Endothelial cell of umbilical vein (primary cell): ENCODE measurements at regions not wholly inside any gene's neighbourhood (a gene's known extent, or its start where the extent isn't known, plus 50 kb on each side); places are given as distances from the start of the nearest gene placed in this dataset.
A peak's percentile ranks its signal among the peaks of the same experiment; 100 is the strongest.

ENCODE experiments used
- BruUV-seq: library from RNA; stranded (reverse); fragments of 400-500 nt; replicated peaks from 2 replicates; lab custom pipeline; 2021; lab: Mats Ljungman, UMichigan
- CTCF ChIA-PET: fragments of 300-600, 350-600 bp; sonication (Branson Sonifier 250); formaldehyde crosslinking; loops from one replicate; lab custom pipeline; 2021; ENCODE audit warnings: antibody characterized with exemption, inconsistent platforms; lab: Charles Lee
- POLR2A ChIA-PET: fragments of 300-600, 350-600 bp; sonication (Branson Sonifier 250); formaldehyde crosslinking; loops from one replicate; lab custom pipeline; 2021; ENCODE audit warnings: antibody characterized with exemption, inconsistent platforms; lab: Charles Lee
- DNase-seq: peaks from one replicate; pipeline ENCODE4 v3.0.0-alpha.2; 2011; ENCODE audit warnings: low read depth, low spot score
- FAIRE-seq: peaks from 2 replicates; lab custom pipeline; 2011; peaks lifted over from hg19 to GRCh38; lab: Jason Lieb, UNC
- H2AFZ ChIP-seq: 2 replicates; pipeline ENCODE4 v1.6.0; 2012; ENCODE audit warnings: low read depth, low read length, control low read depth, inconsistent platforms
- H3K27ac ChIP-seq: 2 replicates; pipeline ENCODE4 v1.5.1; 2011; ENCODE audit warnings: low read depth, mild to moderate bottlenecking, control low read depth, low read length, moderate library complexity; ENCODE audit not compliant: insufficient read depth
- H3K27me3 ChIP-seq, 2 experiments: 2 replicates each; pipeline versions ENCODE4 v1.6.0 to v1.6.1; 2011; ENCODE audit warnings: low read length in 2 of 2, mixed read lengths in 1 of 2; ENCODE audit not compliant: control insufficient read depth in 2 of 2, insufficient read depth in 2 of 2
- H3K36me3 ChIP-seq, 2 experiments: 2 replicates in 1 of 2; 3 replicates in 1 of 2; pipeline ENCODE4 v1.5.1; 2011; ENCODE audit warnings: low read length in 2 of 2, mild to moderate bottlenecking in 1 of 2, moderate library complexity in 1 of 2; ENCODE audit not compliant: control insufficient read depth in 2 of 2, insufficient read depth in 2 of 2; ENCODE audit errors: extremely low read depth in 1 of 2
- H3K4me1 ChIP-seq: 3 replicates; pipeline ENCODE4 v1.5.1; 2011; ENCODE audit warnings: mild to moderate bottlenecking, low read length; ENCODE audit not compliant: control insufficient read depth, insufficient read depth; ENCODE audit errors: extremely low read depth
- H3K4me2 ChIP-seq: 2 replicates; pipeline ENCODE4 v1.6.1; 2011; ENCODE audit warnings: low read length, control low read depth, mixed read lengths; ENCODE audit not compliant: insufficient read depth
- H3K4me3 ChIP-seq, 3 experiments: fragments of 200-600 bp in 1 of 3; sonication (generic), shearing (Covaris generic) in 1 of 3; replicated peaks in 1 of 3; 2 replicates each; pipeline ENCODE4 v1.5.1; 2011 to 2016; ENCODE audit warnings: control low read depth in 3 of 3, low read length in 3 of 3, mild to moderate bottlenecking in 2 of 3, inconsistent platforms in 1 of 3, low read depth in 1 of 3, moderate library complexity in 1 of 3; ENCODE audit not compliant: insufficient read depth in 1 of 3
- H3K79me2 ChIP-seq: 2 replicates; pipeline ENCODE4 v1.6.0; 2012; ENCODE audit warnings: low read length, inconsistent platforms; ENCODE audit not compliant: control insufficient read depth, insufficient read depth
- H3K9ac ChIP-seq: replicated peaks from 2 replicates; pipeline ENCODE3; 2011; ENCODE audit warnings: low read length, control low read depth; ENCODE audit not compliant: insufficient read depth; ENCODE audit errors: extremely low read depth
- H3K9me1 ChIP-seq: replicated peaks from 3 replicates; pipeline ENCODE4 v1.6.0; 2011; ENCODE audit warnings: mild to moderate bottlenecking, low read length; ENCODE audit not compliant: control insufficient read depth, insufficient read depth; ENCODE audit errors: extremely low read depth
- H3K9me3 ChIP-seq: replicated peaks from 2 replicates; pipeline ENCODE4 v1.5.1; 2012; ENCODE audit warnings: low read length, inconsistent platforms; ENCODE audit not compliant: control insufficient read depth, insufficient read depth
- H4K20me1 ChIP-seq: replicated peaks from 2 replicates; pipeline ENCODE3; 2011; ENCODE audit warnings: mild to moderate bottlenecking, low read length; ENCODE audit not compliant: control insufficient read depth, insufficient read depth; ENCODE audit errors: extremely low read depth
- EZH2 ChIP-seq: IDR thresholded peaks from 2 replicates; pipeline ENCODE4 v1.6.1; 2012; ENCODE audit warnings: borderline replicate concordance, low read depth, mild to moderate bottlenecking, moderate library complexity, low read length, inconsistent platforms; ENCODE audit not compliant: severe bottlenecking
- FOS ChIP-seq: IDR thresholded peaks from 2 replicates; pipeline ENCODE4 v1.6.1; 2011; ENCODE audit warnings: mild to moderate bottlenecking, low read length, moderate library complexity, borderline replicate concordance; ENCODE audit not compliant: insufficient read depth
- GATA2 ChIP-seq: IDR thresholded peaks from 2 replicates; pipeline ENCODE4 v1.7.0; 2011; ENCODE audit warnings: low read depth, mild to moderate bottlenecking, moderate library complexity, mixed read lengths, low read length; ENCODE audit not compliant: insufficient read length, insufficient read depth
- JUN ChIP-seq: IDR thresholded peaks from 2 replicates; pipeline ENCODE4 v1.6.1; 2011; ENCODE audit warnings: borderline replicate concordance, low read depth; ENCODE audit not compliant: insufficient read length, insufficient read depth
- MYC ChIP-seq: IDR thresholded peaks from one replicate; pipeline ENCODE4 v1.6.1; 2011; ENCODE audit warnings: mild to moderate bottlenecking, low read depth, low read length
- POLR2A ChIP-seq: IDR thresholded peaks from 2 replicates; pipeline ENCODE4 v1.6.1; 2012; ENCODE audit warnings: low read depth, mild to moderate bottlenecking, control low read depth, low read length
- POLR2AphosphoS5 ChIP-seq: IDR thresholded peaks from 2 replicates; pipeline ENCODE4 v1.6.1; 2012; ENCODE audit warnings: low read depth, mild to moderate bottlenecking, control low read depth, low read length, moderate library complexity; ENCODE audit not compliant: insufficient read depth
- dilution Hi-C: fragments of 300-500 bp; cut with MboI; formaldehyde crosslinking; loops from one replicate; pipeline ENCODE4 v1.15.0; 2019; ENCODE audit warnings: low sequenced_read_pairs; ENCODE audit not compliant: extremely low pct_ligation_motif_present
- intact Hi-C: fragments of 100-400 bp; cut with micrococcal nuclease; formaldehyde crosslinking; loops from one replicate; pipeline ENCODE4 v1.10.0; 2022
- TF ChIP-seq, protein P1 (sequence below): IDR thresholded peaks from 2 replicates; pipeline ENCODE4 v1.6.1; 2011; ENCODE audit not compliant: insufficient read depth, insufficient read length
- TF ChIP-seq, protein P2 (sequence below), 2 donors: IDR thresholded peaks; 1 replicate in 1 of 2; 2 replicates in 1 of 2; pipeline ENCODE4 v1.5.1; 2011; ENCODE audit warnings: low read length in 2 of 2, mild to moderate bottlenecking in 2 of 2, moderate library complexity in 2 of 2, control low read depth in 1 of 2, inconsistent platforms in 1 of 2, low read depth in 1 of 2; ENCODE audit not compliant: insufficient read depth in 1 of 2; ENCODE audit errors: extremely low read depth in 1 of 2

DNA sequence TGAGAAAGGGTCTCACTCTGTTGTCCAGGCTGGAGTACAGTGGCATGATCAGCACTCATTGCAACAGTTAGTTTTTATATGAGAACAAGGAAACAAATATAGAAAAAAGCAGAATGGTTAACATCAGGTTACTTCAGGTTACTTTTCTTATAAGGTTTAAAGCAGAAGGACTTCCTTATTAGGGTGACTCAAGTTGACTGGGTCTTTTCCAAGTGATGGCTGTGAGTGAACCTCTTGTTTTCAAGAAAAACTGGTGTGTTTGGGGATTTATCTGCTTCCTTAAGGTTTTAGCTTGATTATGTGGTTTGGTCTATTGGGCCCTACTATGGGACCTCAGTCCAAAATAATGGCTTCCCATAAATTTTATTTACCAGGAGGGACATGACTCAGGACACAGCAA is 99.2 kb downstream of the ARRDC3 start:
- Histone ChIP-seq H3K4me1 (peaks cover 24% of the 10 kb centered on the region), H3K9me3 (no peaks in the 10 kb centered on the region), H3K9ac (no peak overlapping the region), H3K4me3 (no peak overlapping the region), H4K20me1 (no peaks in the 10 kb centered on the region), H3K27me3 (no peaks in the 10 kb centered on the region), H2AFZ (no peak overlapping the region), H3K4me2 (no peak overlapping the region), H3K79me2 (no peaks in the 10 kb centered on the region), H3K36me3 (no peaks in the 10 kb centered on the region), H3K27ac (no peak overlapping the region), H3K9me1 (no peaks in the 10 kb centered on the region)
- DNase-seq (peak; percentile 45), FAIRE-seq (no peak)
- intact Hi-C loops (loop anchor here (5.0 kb wide), 1 partner anchor 877 kb away; the partner anchor contains the start of gene CETN3), dilution Hi-C loops (loop anchor here (5.0 kb wide), 1 partner anchor 98 kb away; the partner anchor contains the start of gene ARRDC3)
- TF ChIP-seq MYC, result no peak
- TF ChIP-seq POLR2A, result no peak
- no peak for TF ChIP-seq FOS
- no peak for TF ChIP-seq POLR2AphosphoS5
- TF ChIP-seq EZH2, result no peak
- TF ChIP-seq JUN, result no peak
- TF ChIP-seq, protein P1, sequence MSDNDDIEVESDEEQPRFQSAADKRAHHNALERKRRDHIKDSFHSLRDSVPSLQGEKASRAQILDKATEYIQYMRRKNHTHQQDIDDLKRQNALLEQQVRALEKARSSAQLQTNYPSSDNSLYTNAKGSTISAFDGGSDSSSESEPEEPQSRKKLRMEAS, result no peak
- TF ChIP-seq, protein P2, sequence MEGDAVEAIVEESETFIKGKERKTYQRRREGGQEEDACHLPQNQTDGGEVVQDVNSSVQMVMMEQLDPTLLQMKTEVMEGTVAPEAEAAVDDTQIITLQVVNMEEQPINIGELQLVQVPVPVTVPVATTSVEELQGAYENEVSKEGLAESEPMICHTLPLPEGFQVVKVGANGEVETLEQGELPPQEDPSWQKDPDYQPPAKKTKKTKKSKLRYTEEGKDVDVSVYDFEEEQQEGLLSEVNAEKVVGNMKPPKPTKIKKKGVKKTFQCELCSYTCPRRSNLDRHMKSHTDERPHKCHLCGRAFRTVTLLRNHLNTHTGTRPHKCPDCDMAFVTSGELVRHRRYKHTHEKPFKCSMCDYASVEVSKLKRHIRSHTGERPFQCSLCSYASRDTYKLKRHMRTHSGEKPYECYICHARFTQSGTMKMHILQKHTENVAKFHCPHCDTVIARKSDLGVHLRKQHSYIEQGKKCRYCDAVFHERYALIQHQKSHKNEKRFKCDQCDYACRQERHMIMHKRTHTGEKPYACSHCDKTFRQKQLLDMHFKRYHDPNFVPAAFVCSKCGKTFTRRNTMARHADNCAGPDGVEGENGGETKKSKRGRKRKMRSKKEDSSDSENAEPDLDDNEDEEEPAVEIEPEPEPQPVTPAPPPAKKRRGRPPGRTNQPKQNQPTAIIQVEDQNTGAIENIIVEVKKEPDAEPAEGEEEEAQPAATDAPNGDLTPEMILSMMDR (IDR thresholded peaks at IDR 0.05; ENCODE audit: extremely low read depth in 1 of 2, insufficient read depth in 1 of 2, low read depth in 1 of 2, low read length in 2 of 2), result no peak
- TF ChIP-seq GATA2, result no peak
- no TSS peak for BruUV-seq
- POLR2A ChIA-PET, result no interaction called here
- CTCF ChIA-PET, result no interaction called here
